ENCODE measurements at regions not wholly inside any gene's neighbourhood (a gene's known extent, or its start where the extent isn't known, plus 50 kb on each side); places are given as distances from the start of the nearest gene placed in this dataset.
"Not testable (repeated sequence)": the region's sequence is repeated elsewhere in the genome, so short reads cannot be mapped to it uniquely, and the experiment has no call there.

DNA sequence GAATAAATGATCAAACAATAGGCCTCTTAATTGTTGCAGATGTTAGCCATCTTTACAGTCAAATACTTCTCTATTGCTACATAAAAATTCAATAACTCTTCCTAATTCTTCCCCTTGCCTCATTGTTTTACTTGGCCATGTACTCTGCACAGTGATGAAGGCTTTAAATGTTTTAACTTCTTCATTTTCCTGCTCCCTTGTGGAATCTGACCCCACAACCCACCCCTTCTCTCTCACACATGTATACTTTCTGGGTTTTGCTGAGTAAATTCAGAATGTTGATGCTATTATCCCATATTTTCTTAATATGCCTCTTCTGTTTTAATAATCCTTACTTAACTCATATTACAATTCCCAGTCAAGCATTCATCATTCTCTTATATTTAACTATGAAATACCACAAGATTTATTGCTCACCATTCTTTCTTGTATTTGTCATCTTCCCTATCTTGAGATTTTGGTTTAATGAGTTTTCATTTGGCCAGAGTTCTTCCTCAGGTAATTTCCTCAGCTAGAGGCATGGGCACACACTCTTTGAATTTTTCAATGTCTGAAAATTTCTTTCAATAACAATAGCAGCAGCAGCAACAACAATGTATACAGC, 327.8 kb upstream of the USP24 start:
- DNase-seq: no peak

DNA sequence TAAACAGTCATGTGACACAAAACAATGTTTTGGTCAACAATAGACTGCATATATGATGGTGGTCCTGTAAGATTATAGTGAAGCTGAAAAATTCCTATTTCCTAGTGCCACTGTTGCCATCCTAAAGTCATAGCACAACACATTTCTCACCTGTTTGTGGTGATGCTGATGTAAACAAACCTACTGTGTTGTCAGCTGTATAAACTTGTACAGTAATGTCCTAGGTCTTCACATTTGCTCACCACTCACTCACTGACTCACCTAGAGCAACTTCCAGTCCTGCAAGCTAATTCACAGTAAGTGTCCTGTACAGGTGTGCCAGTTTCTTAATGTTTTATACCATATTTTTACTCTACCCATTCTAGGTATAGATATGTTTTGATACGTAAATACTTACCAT, 326.1 kb upstream of the USP24 start:
- DNase-seq: no peak

DNA sequence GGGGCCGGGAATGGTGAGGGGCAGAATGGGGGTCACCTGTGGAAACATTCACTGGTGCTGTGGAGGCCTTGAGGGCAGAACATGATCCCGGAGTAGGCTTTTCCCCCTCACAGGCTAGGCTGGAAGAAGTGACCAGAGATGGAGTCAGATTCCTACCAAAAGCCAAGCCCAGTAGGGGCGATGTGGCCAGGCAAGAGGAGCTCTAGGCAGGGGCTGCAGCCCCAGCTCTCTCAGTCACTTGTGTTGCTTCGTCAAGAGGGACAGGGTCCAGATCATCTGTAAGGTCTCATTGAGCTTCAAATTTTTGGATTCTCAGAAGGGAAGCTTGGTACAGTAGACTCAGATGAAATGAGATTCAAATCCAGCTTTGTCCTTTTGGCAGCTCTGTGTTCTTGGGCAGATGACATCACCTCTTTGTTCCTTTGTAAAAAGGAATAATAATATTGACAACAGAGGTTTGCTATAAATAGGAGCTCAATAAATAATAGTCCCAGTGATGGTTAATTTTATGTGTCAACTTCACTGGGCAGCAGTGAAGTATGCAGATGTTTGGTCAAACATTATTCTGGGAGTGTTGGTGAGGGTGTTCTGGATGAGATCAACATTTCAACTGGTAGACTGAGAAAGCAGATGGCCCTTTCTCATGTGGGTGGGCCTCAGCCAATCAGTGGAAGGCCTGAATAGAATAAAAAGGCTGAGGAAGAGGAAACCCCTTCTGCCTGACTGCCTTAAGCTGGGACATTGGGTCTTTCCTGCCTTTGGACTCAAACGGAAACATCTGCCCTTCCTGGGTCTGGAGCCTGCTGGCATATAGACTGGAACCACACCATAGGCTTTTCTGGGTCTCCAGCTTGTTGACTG, 324.7 kb upstream of the USP24 start:
- no peak for DNase-seq

DNA sequence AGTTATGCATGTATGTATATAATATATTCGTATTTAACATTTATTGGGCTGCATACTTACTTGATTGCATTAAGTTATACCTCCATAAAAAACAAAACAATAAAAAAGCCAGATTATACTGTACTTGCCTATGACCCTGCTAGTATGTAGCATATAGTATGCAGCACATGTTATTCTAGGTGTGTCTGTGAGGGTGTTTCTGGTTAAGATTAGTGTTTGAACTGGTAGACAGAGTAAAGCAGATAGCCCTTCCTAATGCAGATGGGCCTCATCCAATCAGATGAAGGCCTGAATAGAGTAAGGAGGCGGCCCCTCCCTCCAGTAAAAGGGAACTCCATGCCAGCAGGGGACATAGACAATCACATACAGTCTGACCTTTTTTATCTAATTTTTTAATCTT, 323.3 kb upstream of the USP24 start:
- no peak for DNase-seq

DNA sequence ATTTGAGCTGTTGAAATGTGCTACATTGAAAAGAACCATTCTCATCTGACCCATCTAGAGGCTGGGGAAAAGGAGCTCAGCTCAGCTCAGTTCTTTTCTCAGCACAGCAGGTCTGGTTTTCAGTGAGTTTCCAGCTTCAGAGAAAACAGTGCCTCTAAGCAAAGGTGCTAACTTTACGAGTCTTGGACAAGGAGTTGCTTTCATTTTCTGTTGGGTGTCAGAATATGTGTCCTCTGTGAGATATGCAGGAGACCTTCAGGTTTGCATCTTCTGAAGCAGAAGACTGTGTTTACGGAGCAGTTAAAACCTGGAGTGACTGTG, 321.3 kb upstream of the USP24 start:
- DNase-seq: peak; percentile 0

DNA sequence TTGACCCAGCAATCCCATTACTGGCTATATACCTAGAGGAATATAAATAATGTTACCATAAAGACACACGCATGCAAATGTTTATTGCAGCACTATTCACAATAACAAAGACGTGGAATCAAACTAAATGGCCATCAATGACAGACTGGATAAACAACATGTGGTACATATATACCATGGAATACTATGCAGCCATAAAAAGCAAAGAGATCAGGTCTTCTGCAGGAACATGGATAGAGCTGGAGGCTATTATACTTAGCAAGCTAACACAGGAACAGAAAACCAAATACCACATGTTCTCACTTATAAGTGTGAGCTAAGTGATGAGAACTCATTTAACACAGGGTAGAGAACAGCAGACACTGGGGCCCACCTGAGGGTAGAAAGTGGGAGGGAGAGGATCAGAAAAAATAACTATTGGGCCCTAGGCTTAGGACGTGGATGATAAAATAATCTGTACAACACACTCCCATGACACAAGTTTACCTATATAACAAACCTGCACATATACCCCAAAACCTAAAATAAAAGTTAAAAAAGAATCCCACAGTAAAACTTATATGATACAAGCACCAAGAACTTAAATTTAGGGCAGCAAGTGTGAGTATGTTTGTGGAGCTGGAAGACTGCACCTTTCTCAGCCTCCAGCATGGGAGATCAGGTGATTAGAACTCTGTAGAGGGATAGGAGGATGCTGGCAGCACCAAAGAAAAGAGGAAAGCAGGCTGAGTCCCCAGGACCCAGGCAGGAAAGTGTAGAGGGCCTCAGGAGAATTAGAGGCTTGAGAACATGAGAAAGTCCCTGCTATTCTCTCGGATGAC, 320.8 kb upstream of the USP24 start:
- DNase-seq: no peak

DNA sequence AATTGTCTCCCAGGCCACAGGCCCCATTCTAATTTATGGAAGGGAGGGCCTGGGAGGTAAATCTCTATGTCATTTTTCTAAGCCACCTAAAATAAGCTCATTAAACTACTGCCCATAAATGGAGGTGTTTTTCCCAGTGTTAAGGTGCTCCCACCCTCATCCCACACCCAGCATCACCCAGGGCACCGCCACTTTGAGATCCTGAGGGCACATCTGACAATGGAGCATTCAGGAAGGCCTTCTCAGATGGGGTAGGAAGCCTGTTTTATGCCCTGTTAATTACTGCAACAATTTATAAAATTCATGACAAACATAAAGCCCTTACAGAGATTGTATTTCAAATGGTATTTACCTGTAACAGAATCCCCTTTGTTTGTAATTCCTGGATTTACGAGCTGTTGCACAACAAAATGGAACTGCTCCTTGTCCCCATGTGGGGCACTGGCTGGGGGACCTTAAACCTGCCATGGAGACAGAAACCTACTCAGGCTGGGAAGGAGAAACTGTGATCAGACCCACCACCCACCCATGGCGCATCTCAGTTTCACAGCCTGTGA, 319.5 kb upstream of the USP24 start:
- no peak for DNase-seq

DNA sequence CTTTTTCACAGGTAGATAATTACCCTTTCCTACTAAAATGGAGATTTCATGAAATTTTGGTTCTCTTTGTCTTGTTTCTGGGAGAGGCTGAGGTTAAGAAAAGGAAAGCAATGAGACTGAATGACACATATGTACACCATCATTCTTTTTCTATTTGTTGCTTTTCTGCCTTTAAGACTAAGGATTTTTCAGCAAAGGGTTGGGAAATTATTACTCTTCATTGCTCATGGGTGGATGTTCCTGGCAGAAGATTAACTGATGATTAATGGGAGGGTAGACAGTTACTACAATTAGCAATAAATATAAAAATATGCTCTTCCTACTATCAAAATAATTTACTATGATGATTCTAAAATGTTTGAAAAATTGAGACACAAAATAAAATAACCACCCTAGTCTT, 316.5 kb upstream of the USP24 start:
- no peak for DNase-seq

DNA sequence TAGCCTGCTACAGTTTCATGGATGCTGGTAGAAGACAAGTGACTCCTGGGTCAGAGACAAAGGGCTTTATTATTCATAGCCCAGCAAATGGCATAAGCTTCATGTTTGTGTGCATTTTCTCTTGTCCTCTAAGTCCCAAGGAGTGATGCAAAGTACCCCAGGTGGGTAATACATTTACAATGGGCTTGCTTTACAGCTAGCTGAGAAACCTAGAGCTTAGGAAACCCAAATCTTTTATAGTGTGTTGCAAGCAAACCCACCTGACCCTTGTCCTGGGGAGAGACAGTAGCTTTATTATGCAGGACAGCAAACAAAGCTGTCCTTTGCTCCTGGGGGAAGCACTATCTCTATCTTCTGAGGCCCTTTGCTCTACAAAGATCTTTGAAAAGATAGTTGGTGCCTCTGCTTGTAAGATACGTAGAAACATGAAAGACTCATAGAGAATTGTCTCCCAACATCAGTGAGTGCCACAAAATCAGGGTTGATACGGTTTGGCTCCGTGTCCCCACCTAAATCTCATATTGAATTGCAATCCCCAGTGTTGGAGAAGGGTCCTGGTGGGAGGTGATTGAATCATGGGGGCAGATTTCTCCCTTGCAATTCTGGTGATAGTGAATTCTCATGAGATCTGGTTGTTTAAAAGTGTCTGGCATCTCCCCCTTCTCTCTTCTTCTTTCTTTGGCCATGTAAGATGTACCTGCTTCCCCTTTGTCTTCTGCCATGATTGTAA, 315.8 kb upstream of the USP24 start:
- no peak for DNase-seq

DNA sequence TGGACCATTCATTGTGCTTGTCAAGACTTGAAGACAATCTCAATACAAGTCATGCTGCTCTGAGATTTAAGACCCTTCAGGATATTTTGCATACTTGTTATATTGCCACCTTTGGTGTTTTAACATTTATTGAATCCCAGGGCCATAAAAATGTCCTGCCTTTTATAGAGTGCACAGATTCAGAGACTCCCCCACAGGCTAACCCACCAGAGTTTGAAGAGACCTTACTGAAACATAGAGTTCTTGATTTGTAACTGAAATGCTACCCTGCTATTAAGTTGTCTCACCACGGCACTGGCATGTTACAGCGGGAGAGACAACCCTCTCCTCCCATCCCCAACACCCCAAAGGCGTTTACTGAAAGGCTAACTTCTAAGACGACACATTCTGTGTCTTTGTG, 313.9 kb upstream of the USP24 start:
- no peak for DNase-seq

DNA sequence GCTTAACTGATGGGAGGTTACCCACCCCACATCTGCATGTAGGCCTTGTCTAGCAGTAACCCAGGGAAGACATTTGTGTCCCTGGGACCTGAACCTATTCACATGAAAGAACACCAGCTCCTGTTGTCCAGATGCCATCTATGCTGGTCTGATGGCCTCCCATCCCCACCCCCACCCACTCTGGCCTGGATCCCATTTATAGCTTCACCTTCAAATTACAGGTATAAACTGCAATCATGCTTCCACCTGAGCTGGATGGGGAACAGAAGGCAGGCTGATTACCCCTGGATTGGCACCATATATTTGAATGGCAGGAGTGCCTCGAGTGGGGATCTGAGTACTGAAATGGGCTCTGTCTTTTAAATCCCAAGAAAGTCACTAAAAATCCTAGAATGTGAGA, 312.7 kb upstream of the USP24 start:
- DNase-seq: no peak

DNA sequence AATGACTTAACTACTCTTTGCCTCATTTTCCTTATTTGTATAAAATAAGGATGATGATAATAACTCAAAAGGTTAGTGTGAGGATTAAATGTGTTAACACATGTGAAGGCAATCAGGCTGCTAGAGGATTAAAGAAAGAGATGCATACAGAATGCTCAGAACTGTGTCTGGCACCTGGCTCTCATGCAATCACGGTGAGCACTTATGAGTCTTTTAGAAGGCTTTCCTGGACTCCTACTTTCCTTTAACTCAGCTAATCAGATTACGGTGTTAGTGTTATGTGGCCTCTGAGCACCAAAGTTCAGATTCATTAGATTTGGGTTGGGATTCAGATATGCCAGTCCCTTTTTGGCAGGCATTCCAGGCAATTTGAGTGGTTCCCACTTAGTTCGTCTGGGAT, 311.6 kb upstream of the USP24 start:
- no peak for DNase-seq

DNA sequence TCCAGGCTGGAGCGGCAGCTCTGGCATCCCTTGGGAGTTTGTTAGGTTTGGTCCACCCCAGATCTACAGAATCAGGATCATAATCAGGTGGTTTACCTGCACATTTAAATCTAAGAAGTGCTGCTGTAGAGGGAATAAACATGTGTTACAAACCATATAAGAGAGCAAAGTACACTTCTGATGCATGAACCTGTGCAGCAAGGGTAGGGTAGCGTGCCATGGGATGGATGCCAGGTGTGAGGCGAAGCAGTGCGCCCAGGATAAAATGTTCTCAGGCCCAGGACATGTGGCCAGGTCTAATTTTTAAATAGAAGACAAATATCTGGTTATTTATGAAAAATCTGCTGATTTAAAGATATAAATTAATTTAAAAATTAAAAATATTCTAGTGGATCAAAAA, 308.8 kb upstream of the USP24 start:
- no peak for DNase-seq

DNA sequence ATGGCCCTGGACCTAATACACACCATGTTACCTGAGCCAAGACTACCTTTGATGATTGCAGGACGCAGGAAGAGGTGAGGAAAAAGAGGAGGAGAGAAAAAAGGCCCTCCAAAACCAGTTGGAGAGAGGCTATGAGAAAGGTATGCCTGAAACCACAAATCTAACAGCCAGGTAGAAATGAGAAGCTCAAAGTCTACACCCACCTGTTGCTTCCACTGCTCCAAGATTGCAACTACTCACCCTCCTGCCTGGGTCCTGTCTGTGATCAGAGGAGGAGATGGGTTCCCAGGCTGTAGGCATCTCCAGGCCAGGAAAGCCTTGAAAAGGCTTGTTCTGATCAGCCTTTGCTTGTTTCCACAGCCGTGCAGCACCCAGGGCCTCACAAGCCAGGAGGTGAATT, 307.8 kb upstream of the USP24 start:
- no peak for DNase-seq

DNA sequence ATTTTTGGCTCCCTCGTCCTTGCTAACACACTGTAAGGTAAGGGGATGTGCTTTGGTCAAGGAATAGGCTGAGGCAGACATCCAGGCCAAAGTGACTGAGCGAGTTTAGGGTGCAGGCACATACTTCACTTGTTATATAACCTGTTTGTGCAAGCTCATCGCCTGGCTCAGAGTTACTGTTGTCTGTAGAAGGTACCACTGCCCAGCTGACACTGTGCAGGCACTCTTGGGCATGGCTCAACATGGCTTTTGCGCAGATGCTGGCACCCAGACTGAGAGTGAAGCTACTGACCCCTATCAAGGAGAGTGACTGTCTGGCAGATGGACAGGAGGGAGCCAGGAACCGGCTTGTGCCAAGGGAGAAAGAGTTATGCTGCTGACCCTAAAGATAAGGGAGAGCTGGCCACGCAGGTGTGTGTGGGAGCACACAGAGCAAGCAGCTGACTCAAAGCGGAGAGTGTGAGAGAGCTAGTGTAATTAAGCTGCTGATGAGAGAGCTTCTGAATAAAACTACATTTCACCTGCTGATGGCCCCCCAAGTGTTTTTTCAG, 307.3 kb upstream of the USP24 start:
- no peak for DNase-seq

DNA sequence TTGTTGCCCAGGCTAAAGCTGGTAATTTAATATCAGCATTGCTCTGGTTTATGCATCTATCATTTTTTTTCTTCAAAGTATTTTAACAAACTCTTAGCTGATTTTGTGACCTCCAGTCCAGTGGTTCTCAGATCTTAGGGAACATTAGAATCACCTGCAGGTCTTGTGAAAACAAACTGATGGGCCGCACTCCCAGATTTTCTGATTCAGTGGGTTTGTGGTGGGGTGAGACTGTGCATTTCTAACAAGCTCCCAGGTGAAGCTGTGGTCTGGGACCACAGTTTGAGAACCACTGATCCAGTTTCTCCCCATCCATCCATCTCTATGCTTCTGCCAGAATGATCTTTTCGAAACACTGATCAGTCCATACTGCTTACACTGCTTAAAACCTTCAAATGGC, 305.7 kb upstream of the USP24 start:
- DNase-seq: no peak

DNA sequence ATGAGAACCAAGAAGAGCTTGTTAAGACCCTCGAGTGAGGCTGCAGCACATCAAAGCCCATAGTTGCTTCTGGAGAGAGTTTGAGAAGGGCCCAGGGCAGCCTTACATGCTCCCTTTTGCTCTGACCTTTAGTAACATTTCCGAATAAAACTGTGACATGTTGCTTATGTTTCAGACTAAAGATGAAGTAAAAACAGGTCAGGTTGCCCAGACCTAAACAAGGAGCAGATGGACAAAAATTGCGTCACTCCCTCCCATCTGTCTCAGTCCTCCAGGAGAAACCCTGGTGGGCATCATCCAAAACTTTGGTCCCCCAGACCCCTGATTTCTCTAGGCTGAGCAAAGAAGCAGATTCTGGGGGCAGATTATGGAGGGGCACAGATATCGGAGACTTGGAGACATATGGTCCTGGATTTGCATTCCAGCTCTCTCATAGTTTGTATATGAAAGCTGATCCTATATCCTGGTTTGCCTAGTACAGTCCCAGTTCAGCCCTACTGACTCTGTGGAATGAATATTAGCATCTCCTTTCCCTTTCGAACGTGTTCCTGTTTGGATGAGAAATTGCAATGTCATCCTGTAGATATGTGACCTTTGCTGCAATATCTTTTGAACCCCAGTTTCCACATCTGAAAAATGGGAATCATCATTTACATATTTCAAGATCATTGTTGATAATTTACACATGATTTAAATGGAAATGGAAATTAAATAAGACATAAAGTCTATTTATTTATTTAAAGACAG, 304.9 kb upstream of the USP24 start:
- no peak for DNase-seq

DNA sequence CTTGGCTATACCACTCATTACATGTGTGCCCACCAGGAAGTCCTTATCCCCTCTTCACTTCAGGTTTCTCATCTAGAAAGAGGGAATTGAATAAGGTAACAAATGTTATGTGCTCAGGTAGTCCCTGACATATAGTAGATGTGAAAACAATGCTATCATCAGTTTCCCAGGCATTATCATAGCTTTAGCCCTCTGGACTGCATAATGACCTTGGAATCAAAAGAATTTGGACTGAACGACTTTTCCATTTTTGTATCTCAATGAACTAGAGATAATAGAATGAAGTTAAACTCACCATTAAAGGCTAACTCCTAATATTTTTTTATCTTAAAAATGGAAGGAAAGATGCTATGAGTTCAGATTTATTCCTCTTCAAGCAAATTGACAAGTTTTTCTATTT, 304.1 kb upstream of the USP24 start:
- no peak for DNase-seq

DNA sequence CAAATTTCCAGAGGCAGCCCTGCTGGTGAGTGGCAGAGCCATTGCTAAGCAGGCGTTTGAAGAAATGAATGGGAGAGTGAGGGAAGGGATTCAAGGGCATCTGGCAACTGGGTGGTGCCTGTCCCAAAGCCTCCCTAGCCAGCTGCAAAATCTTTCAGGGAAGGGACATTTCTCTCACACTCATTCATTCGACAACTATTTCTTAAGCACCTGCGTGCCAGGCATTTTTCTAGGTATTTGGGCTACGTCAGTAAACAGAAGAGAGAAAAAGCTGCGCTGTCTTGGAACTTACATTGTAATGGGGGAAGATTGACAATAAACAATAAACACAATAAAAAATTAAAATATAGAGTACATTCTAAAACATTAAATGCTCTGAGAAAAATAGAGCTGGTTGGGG, 301.9 kb upstream of the USP24 start:
- DNase-seq: no peak

DNA sequence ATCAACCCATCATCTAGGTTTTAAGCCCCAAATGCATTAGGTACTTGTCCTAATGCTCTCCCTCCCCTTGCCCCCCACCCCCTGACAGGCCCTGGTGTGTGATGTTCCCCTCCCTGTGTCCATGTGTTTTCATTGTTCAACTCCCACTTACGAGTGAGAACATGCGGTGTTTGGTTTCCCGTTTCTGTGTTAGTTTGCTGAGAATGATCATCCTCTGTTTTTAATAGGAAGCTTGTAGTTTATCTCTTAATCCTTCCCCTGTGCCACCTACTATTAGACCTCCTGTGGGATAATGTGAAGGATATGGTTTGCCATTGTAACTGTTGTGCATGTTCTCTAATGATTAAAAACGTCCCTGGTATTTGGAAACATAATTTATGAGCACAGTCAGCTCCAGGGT, 299.4 kb upstream of the USP24 start:
- not testable (repeated sequence) for DNase-seq

DNA sequence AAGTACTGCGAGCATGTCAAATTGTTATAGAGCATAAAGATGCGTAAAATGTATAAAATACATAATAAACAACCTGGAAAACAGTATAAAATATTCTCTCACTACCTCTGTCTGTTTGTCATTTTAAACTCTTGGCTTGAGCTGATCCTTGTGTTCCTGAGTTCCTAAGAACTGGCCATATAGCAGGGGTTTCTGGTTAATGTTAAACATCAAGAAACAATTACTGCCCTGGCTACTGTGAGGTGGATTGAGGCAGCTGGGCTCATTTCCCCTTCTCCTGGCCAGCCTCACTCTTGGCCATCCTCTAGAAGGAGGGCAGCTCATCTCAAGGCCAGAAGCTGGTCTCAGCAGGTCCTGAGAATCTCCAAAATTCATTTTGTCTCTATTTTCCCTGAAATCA, 297.3 kb upstream of the USP24 start:
- no peak for DNase-seq

DNA sequence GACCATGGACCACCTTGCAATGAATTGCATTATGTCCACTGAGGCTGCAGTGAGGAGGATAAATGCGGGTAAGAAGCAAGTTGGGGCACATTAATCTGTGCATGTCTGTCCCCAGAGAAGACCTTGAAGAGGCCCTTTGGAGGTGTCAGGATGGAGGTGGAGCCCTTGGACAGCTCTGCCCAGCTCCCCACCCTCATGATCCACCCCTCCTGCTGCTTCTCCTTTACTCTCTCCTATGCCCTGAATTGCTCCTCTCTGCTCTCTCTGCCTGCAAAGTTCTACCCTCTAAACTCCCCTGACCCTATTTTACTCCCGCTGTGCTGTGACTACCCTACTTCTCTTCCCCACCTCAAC, 292.4 kb upstream of the USP24 start:
- DNase-seq: no peak

Data from CD4-positive, alpha-beta T cell treated with Interleukin-12 subunit alpha and Interleukin-12 subunit beta, for 1 hour (primary cell).